WTC11 (cell line): ENCODE measurements at regions not wholly inside any gene's neighbourhood (a gene's known extent, or its start where the extent isn't known, plus 50 kb on each side); places are given as distances from the start of the nearest gene placed in this dataset.

Experiments
- ATAC-seq: fragments of 200-7000 bp; cut with Tn5 transposase; 2 replicates; pipeline ENCODE4 v1.10.0; 2021; ENCODE audit warnings: mild to moderate bottlenecking, moderate library complexity
- CTCF ChIA-PET: fragments of 300-600 bp; sonication (Branson Sonifier 250); formaldehyde crosslinking; loops from one replicate; lab custom pipeline; 2021; ENCODE audit warnings: antibody characterized with exemption; lab: Charles Lee
- POLR2A ChIA-PET: fragments of 350-600 bp; sonication (Branson Sonifier 250); formaldehyde crosslinking; loops from one replicate; lab custom pipeline; 2021; ENCODE audit warnings: antibody characterized with exemption; lab: Charles Lee
- DNase-seq: peaks from one replicate; pipeline ENCODE4 v3.0.0; 2021; ENCODE audit warnings: low spot score
- H3K27ac Mint-ChIP-seq: 2 replicates; pipeline ENCODE4 v1.8.0; 2021; ENCODE audit warnings: mixed read lengths
- H3K27me3 Mint-ChIP-seq: 2 replicates; pipeline ENCODE4 v1.8.0; 2021; ENCODE audit warnings: low read depth, mild to moderate bottlenecking, moderate library complexity, mixed read lengths
- H3K36me3 Mint-ChIP-seq: 2 replicates; pipeline ENCODE4 v1.8.0; 2021; ENCODE audit warnings: mixed read lengths
- H3K4me1 Mint-ChIP-seq: 2 replicates; pipeline ENCODE4 v1.8.0; 2022; ENCODE audit warnings: mixed read lengths
- H3K4me3 Mint-ChIP-seq: 2 replicates; pipeline ENCODE4 v1.8.0; 2021; ENCODE audit warnings: mild to moderate bottlenecking, moderate library complexity, mixed read lengths
- H3K9me3 Mint-ChIP-seq: 2 replicates; pipeline ENCODE4 v1.8.0; 2021; ENCODE audit warnings: mixed read lengths
- AFF4 ChIP-seq: sonication (generic); formaldehyde crosslinking; IDR thresholded peaks from 2 replicates; pipeline ENCODE4 v1.8.1; 2023; ENCODE audit warnings: mild to moderate bottlenecking, missing genetic modification reagents, borderline replicate concordance
- ATF2 ChIP-seq: sonication (generic); formaldehyde crosslinking; IDR thresholded peaks from 2 replicates; pipeline ENCODE4 v1.8.1; 2022; ENCODE audit warnings: low read depth, missing genetic modification reagents, borderline replicate concordance
- ESRRA ChIP-seq: sonication (generic); formaldehyde crosslinking; IDR thresholded peaks from 2 replicates; pipeline ENCODE4 v1.8.1; 2022; ENCODE audit warnings: mild to moderate bottlenecking, missing genetic modification reagents, borderline replicate concordance
- FOXP4 ChIP-seq: sonication (generic); formaldehyde crosslinking; IDR thresholded peaks from 2 replicates; pipeline ENCODE4 v1.8.0; 2022; ENCODE audit warnings: mild to moderate bottlenecking, missing genetic modification reagents
- HMGXB4 ChIP-seq: sonication (generic); formaldehyde crosslinking; IDR thresholded peaks from 2 replicates; pipeline ENCODE4 v1.8.1; 2023; ENCODE audit warnings: mild to moderate bottlenecking, moderate library complexity, missing genetic modification reagents
- MXD4 ChIP-seq: fragments of 250-450 bp; sonication (Bioruptor Pico); IDR thresholded peaks from 2 replicates; pipeline ENCODE4 v1.8.0; 2021; ENCODE audit warnings: mild to moderate bottlenecking, moderate library complexity, borderline replicate concordance
- NR2C2 ChIP-seq: sonication (generic); formaldehyde crosslinking; IDR thresholded peaks from 2 replicates; pipeline ENCODE4 v1.8.0; 2022; ENCODE audit warnings: mild to moderate bottlenecking, missing genetic modification reagents
- ZNF416 ChIP-seq: fragments of 250-450 bp; sonication (Bioruptor Pico); IDR thresholded peaks from 2 replicates; pipeline ENCODE4 v1.9.0; 2021; ENCODE audit warnings: mild to moderate bottlenecking, inconsistent platforms
- ZNF425 ChIP-seq: fragments of 250-450 bp; sonication (Bioruptor Pico); conservative IDR thresholded peaks from 2 replicates; pipeline ENCODE4 v1.9.0; 2021; ENCODE audit warnings: mild to moderate bottlenecking
- ZNF671 ChIP-seq: fragments of 250-450 bp; sonication (Bioruptor Pico); IDR thresholded peaks from 2 replicates; pipeline ENCODE4 v1.8.0; 2021; ENCODE audit warnings: mild to moderate bottlenecking

GRCh38 chr16:8375232-8375587 lies 215.1 kb downstream of the TMEM114 start (continued):
- TF ChIP-seq AFF4 (CRISPR knock-in tag) (no peak), ZNF671 (CRISPR knock-in tag) (no peak), MXD4 (CRISPR knock-in tag) (no peak), NR2C2 (no peak), FOXP4 (no peak), HMGXB4 (no peak)
- TF ChIP-seq, all 79 proteins: peak for 0

- no peaks in the 10 kb centered on the region for H3K4me1 Mint-ChIP-seq
- H3K36me3 Mint-ChIP-seq: peaks cover 73% of the 10 kb centered on the region
- H3K9me3 Mint-ChIP-seq: peaks cover 85% of the 10 kb centered on the region
- ATAC-seq: no peak
- CTCF ChIA-PET: no interaction called here
- no peak overlapping the region for H3K27ac Mint-ChIP-seq
- no peak for TF ChIP-seq ZNF425 (CRISPR knock-in tag)
- TF ChIP-seq ZNF416: no peak
- TF ChIP-seq ATF2 (CRISPR knock-in tag): no peak
- no peak for TF ChIP-seq ESRRA (CRISPR knock-in tag)
- TF ChIP-seq, all 79 proteins: peak for 0
- POLR2A ChIA-PET: no interaction called here
- no peak overlapping the region for H3K4me3 Mint-ChIP-seq
- H3K27me3 Mint-ChIP-seq: peaks cover 10% of the 10 kb centered on the region
- DNase-seq: no peak
Measured at GRCh38 chr16:8374586-8375231, 215.6 kb downstream of the TMEM114 start.
